ENCODE measurements at regions not wholly inside any gene's neighbourhood (a gene's known extent, or its start where the extent isn't known, plus 50 kb on each side); places are given as distances from the start of the nearest gene placed in this dataset.

- no peak for TF ChIP-seq CTCF (IDR thresholded peaks at IDR 0.05)
- H3K27me3 ChIP-seq, result no peaks in the 10 kb centered on the region
Measured at GRCh38 chr3:135627057-135627456, 338.5 kb upstream of the PPP2R3A start.

GRCh38 chr3:135629701-135630408 is 335.7 kb upstream of the PPP2R3A start:
- intact Hi-C loops (cut with DNase I), result no loop called here
- no peak for TF ChIP-seq CTCF (IDR thresholded peaks at IDR 0.05)

More at GRCh38 chr3:135627057-135627456, 338.5 kb upstream of the PPP2R3A start:
- no peak for DNase-seq
- no peaks in the 10 kb centered on the region for H3K4me1 ChIP-seq
- H3K4me3 ChIP-seq, result no peak overlapping the region
- H3K9me3 ChIP-seq, result no peaks in the 10 kb centered on the region
- H3K9ac ChIP-seq (ENCODE audit: low read depth in 2 of 2, low read length in 2 of 2), result no peak overlapping the region
- intact Hi-C loops (cut with DNase I), result no loop called here
- no peaks in the 10 kb centered on the region for H3K36me3 ChIP-seq
- no peak overlapping the region for H3K27ac ChIP-seq

GRCh38 chr3:135632556-135633065 is 332.9 kb upstream of the PPP2R3A start:
- Histone ChIP-seq H3K9ac (ENCODE audit: low read depth in 2 of 2, low read length in 2 of 2) (no peak overlapping the region), H3K36me3 (no peaks in the 10 kb centered on the region), H3K4me1 (no peaks in the 10 kb centered on the region), H3K27me3 (no peaks in the 10 kb centered on the region), H3K9me3 (no peaks in the 10 kb centered on the region), H3K4me3 (no peak overlapping the region), H3K27ac (no peak overlapping the region)
- TF ChIP-seq CTCF (IDR thresholded peaks at IDR 0.05), result no peak
- no peak for DNase-seq
- intact Hi-C loops (cut with DNase I), result no loop called here

More at GRCh38 chr3:135629701-135630408, 335.7 kb upstream of the PPP2R3A start:
- Histone ChIP-seq H3K9ac (ENCODE audit: low read depth in 2 of 2, low read length in 2 of 2) (no peak overlapping the region), H3K9me3 (no peaks in the 10 kb centered on the region), H3K4me3 (no peak overlapping the region), H3K36me3 (no peaks in the 10 kb centered on the region), H3K27me3 (no peaks in the 10 kb centered on the region), H3K27ac (no peak overlapping the region), H3K4me1 (no peaks in the 10 kb centered on the region)
- DNase-seq, result no peak

GRCh38 chr3:135633078-135633477 is 332.4 kb upstream of the PPP2R3A start:
- H3K36me3 ChIP-seq, result no peaks in the 10 kb centered on the region
- H3K27ac ChIP-seq, result no peak overlapping the region
- H3K27me3 ChIP-seq, result no peaks in the 10 kb centered on the region
- DNase-seq, result no peak
- no peaks in the 10 kb centered on the region for H3K9me3 ChIP-seq
- no peak for TF ChIP-seq CTCF (IDR thresholded peaks at IDR 0.05)
- H3K4me1 ChIP-seq, result no peaks in the 10 kb centered on the region
- no peak overlapping the region for H3K9ac ChIP-seq (ENCODE audit: low read depth in 2 of 2, low read length in 2 of 2)
- intact Hi-C loops (cut with DNase I), result no loop called here
- no peak overlapping the region for H3K4me3 ChIP-seq

GRCh38 chr3:135636596-135636995 is 328.9 kb upstream of the PPP2R3A start:
- Histone ChIP-seq H3K9me3 (no peaks in the 10 kb centered on the region), H3K4me3 (no peak overlapping the region), H3K27me3 (no peaks in the 10 kb centered on the region), H3K9ac (ENCODE audit: low read depth in 2 of 2, low read length in 2 of 2) (no peak overlapping the region), H3K4me1 (no peaks in the 10 kb centered on the region), H3K36me3 (no peaks in the 10 kb centered on the region), H3K27ac (no peak overlapping the region)
- intact Hi-C loops (cut with DNase I), result no loop called here
- no peak for DNase-seq
- no peak for TF ChIP-seq CTCF (IDR thresholded peaks at IDR 0.05)
